ENCODE measurements at regions not wholly inside any gene's neighbourhood (a gene's known extent, or its start where the extent isn't known, plus 50 kb on each side); places are given as distances from the start of the nearest gene placed in this dataset.
"Not testable (repeated sequence)": the region's sequence is repeated elsewhere in the genome, so short reads cannot be mapped to it uniquely, and the experiment has no call there.

DNA sequence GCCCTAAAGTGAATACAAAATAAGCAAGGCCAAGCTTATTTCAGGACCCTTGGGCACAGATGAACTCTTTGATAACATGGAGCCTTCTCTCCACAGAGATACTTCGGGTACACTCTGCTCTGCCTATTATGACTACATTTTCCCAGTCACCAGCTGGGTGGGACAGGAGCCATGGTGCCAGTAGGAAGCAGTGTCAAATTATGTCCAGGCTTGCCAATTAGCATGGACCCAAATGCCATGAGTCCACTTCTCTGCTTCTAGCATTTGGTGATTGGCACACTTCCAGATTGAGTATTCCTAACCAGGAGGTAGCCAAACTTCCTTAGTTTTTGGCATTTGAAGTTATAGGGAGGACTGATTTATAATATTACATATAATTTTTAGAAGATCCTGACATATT lies 513.8 kb upstream of the HTR1E start:
- Histone ChIP-seq H3K9me3 (ENCODE audit: control insufficient read depth, low read length) (no peaks in the 10 kb centered on the region), H3K4me1 (ENCODE audit: control insufficient read depth, insufficient read depth, low read length, poor library complexity, severe bottlenecking) (no peaks in the 10 kb centered on the region), H3K36me3 (ENCODE audit: control insufficient read depth, insufficient read depth, low read length) (no peaks in the 10 kb centered on the region), H3K4me3 (ENCODE audit: extremely low read depth, insufficient read depth, low read length, poor library complexity, severe bottlenecking) (no peak overlapping the region), H3K27ac (ENCODE audit: low read depth, low read length, severe bottlenecking) (no peak overlapping the region)
- 88% methylated on average over 1 of the region's 1 CpG; no CpG with 5 or more reads in 1 of the 2 experiments for WGBS, 2 experiments (ENCODE audit: insufficient coverage in 2 of 2)

DNA sequence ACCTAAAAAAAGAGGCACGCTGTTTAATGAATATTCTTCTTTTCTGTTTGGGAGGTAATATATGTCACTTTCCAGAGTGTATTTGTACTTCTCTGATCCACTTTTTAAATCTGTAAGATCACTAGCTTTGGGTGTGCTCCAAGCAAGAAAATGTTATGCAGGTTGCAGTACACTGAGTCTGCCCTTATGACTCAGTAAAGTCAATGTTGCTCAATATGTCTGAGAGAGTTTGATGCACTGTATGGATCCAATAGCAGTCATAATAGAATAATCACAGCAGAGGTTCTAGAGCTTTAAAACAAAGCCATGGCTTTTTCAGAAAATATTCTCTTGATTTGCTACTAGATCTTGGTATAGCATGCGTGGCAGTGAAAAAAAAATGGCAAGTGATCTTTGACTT lies 525.3 kb upstream of the HTR1E start:
- Histone ChIP-seq H3K4me1 (ENCODE audit: control insufficient read depth, insufficient read depth, low read length, poor library complexity, severe bottlenecking) (no peaks in the 10 kb centered on the region), H3K9me3 (ENCODE audit: control insufficient read depth, low read length) (no peaks in the 10 kb centered on the region), H3K4me3 (ENCODE audit: extremely low read depth, insufficient read depth, low read length, poor library complexity, severe bottlenecking) (no peak overlapping the region), H3K36me3 (ENCODE audit: control insufficient read depth, insufficient read depth, low read length) (no peaks in the 10 kb centered on the region), H3K27ac (ENCODE audit: low read depth, low read length, severe bottlenecking) (no peak overlapping the region)
- 86 to 100% methylated on average over 1 to 2 of the region's 2 CpGs for WGBS, 2 experiments (ENCODE audit: insufficient coverage in 2 of 2)

DNA sequence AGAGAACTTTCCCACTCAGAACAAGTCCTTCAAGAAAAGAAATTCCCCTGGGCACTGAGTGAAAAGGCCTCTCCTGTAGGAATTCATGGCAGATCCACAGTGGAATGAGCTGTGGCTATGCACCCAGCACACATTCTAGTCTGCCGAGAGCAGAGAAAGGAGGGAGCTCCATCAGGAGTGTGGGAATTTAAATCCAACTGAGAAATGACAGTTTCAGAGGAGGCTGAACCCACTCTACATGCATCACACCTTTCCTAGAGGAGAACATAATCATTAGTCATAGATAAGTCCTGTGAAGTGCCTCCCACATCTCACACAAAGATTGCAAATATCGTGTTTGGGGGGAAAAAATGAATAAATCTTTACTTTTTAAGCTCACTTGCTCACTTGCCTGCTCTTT lies 530.2 kb upstream of the HTR1E start:
- no peaks in the 10 kb centered on the region for H3K36me3 ChIP-seq (ENCODE audit: control insufficient read depth, insufficient read depth, low read length)
- no peak overlapping the region for H3K27ac ChIP-seq (ENCODE audit: low read depth, low read length, severe bottlenecking)
- WGBS, 2 experiments (ENCODE audit: insufficient coverage in 2 of 2), result 60 to 100% methylated on average over 1 of the region's 2 CpGs
- H3K9me3 ChIP-seq (ENCODE audit: control insufficient read depth, low read length), result no peaks in the 10 kb centered on the region
- no peaks in the 10 kb centered on the region for H3K4me1 ChIP-seq (ENCODE audit: control insufficient read depth, insufficient read depth, low read length, poor library complexity, severe bottlenecking)
- H3K4me3 ChIP-seq (ENCODE audit: extremely low read depth, insufficient read depth, low read length, poor library complexity, severe bottlenecking), result no peak overlapping the region

DNA sequence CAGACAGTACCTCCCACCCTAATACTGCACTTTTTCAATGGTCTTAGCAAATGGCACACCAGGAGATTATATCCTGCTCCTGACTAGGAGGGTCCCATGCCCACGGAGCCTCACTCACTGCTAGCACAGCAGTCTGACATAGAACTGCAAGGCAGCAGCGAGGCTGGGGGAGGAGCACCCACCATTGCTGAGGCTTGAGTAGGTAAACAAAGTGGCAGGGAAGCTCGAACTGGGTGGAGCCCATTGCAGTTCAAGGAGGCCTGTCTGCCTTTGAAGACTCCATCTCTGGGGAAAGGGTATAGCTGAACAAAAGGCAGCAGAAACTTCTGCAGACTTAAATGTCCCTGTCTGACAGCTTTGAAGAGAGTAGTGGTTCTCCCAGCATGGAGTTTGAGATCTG lies 544.5 kb upstream of the HTR1E start:
- H3K4me3 ChIP-seq (ENCODE audit: extremely low read depth, insufficient read depth, low read length, poor library complexity, severe bottlenecking); H3K27ac ChIP-seq (ENCODE audit: low read depth, low read length, severe bottlenecking); H3K36me3 ChIP-seq (ENCODE audit: control insufficient read depth, insufficient read depth, low read length); H3K9me3 ChIP-seq (ENCODE audit: control insufficient read depth, low read length); H3K4me1 ChIP-seq (ENCODE audit: control insufficient read depth, insufficient read depth, low read length, poor library complexity, severe bottlenecking): not testable (repeated sequence)
- 90% methylated on average over 2 to 3 of the region's 3 CpGs for WGBS, 2 experiments (ENCODE audit: insufficient coverage in 2 of 2)

DNA sequence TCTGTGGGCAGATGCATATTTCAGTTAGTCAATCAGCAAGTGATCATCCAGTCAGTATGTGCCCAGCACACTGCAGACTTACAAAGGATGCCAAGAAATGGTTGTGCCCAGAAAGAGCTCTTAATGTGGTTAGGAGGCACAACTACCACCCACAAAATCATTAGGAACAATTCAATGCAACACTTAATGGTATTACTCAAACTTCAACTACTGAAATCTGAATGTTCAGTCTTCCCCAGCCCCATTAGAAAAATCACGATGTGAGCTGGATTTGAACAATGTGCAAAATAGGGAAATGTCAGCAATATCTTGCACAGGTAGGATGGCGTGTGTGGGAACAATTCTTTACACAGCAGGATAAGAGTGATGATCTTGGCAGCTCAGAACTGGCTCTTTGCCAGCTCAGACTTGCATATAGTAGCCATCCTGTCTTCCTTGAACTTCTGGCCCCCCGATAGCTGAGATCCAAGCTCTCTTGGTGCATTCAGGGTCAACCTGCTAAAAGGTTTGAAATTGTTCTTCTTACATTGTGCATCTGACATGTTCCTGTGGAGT lies 556.7 kb upstream of the HTR1E start:
- no peaks in the 10 kb centered on the region for H3K4me1 ChIP-seq (ENCODE audit: control insufficient read depth, insufficient read depth, low read length, poor library complexity, severe bottlenecking)
- 91 to 100% methylated on average over 2 to 3 of the region's 3 CpGs for WGBS, 2 experiments (ENCODE audit: insufficient coverage in 2 of 2)
- H3K9me3 ChIP-seq (ENCODE audit: control insufficient read depth, low read length), result no peaks in the 10 kb centered on the region
- H3K4me3 ChIP-seq (ENCODE audit: extremely low read depth, insufficient read depth, low read length, poor library complexity, severe bottlenecking), result no peak overlapping the region
- H3K36me3 ChIP-seq (ENCODE audit: control insufficient read depth, insufficient read depth, low read length), result no peaks in the 10 kb centered on the region
- H3K27ac ChIP-seq (ENCODE audit: low read depth, low read length, severe bottlenecking), result no peak overlapping the region

DNA sequence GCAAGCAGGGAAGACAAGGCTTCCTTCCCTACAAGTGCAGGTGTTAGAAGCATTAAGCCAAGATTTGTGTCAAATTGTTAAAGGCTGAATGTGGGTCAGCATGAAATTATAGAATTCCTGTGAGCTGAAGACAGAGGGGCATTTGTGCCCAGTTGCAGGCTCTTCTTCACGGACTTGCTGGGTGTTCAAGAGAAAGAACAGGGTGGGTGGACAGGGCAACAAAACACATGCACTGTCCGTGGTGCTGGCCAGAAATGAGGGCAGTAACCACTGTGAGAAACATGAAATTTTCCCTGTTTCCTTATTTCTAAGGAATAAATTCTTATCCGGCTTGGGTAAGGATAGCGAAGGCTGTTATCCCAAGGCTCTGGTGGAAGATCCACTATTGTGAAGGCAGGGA lies 579.5 kb upstream of the HTR1E start:
- Histone ChIP-seq H3K27ac (ENCODE audit: low read depth, low read length, severe bottlenecking) (no peak overlapping the region), H3K36me3 (ENCODE audit: control insufficient read depth, insufficient read depth, low read length) (no peaks in the 10 kb centered on the region), H3K9me3 (ENCODE audit: control insufficient read depth, low read length) (no peaks in the 10 kb centered on the region), H3K4me3 (ENCODE audit: extremely low read depth, insufficient read depth, low read length, poor library complexity, severe bottlenecking) (no peak overlapping the region), H3K4me1 (ENCODE audit: control insufficient read depth, insufficient read depth, low read length, poor library complexity, severe bottlenecking) (peaks cover 7% of the 10 kb centered on the region)
- 40 to 71% methylated on average over 1 to 2 of the region's 4 CpGs for WGBS, 2 experiments (ENCODE audit: insufficient coverage in 2 of 2)

DNA sequence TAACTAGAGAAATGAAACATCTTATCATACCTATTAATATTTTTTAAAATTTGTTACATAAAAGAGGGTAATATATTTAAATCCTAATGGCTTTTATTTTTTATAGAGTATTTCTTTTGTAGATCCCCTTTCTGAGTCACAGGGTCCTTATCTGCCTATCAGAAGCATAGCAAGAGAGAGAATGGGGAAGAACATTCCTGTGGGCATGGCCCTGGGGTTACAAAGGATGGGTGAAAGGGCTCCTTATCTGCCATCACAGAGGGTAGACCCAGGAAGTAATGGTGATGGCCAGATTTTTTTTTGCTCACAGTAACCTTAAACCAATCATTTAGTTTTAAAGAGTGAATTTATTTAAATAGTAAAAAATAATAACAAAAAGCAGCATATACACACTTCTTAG lies 582.1 kb upstream of the HTR1E start:
- H3K9me3 ChIP-seq (ENCODE audit: control insufficient read depth, low read length), result no peaks in the 10 kb centered on the region
- peaks cover 7% of the 10 kb centered on the region for H3K4me1 ChIP-seq (ENCODE audit: control insufficient read depth, insufficient read depth, low read length, poor library complexity, severe bottlenecking)

DNA sequence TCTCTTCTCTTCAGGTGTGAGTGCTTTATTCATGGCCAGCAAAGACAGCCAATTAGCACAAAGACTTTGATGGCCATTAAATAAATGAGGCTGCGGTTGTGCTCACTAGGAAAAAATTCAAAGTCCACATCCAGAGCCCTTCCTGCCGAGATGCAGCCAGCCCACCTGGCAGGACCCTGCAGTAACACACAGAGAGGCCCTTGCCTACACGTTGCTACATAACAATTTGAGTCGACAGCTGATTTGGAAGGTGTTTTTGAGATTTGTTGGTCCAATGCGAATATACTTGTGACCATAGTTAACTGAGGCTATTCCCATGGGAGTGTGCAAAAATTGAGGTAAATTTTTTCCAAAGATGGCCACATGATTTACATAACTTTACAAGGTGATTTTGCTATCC lies 605.4 kb upstream of the HTR1E start:
- Histone ChIP-seq H3K4me1 (ENCODE audit: control insufficient read depth, insufficient read depth, low read length, poor library complexity, severe bottlenecking) (no peaks in the 10 kb centered on the region), H3K9me3 (ENCODE audit: control insufficient read depth, low read length) (no peaks in the 10 kb centered on the region), H3K4me3 (ENCODE audit: extremely low read depth, insufficient read depth, low read length, poor library complexity, severe bottlenecking) (no peak overlapping the region), H3K36me3 (ENCODE audit: control insufficient read depth, insufficient read depth, low read length) (no peaks in the 10 kb centered on the region), H3K27ac (ENCODE audit: low read depth, low read length, severe bottlenecking) (no peak overlapping the region)
- 65 to 69% methylated on average over 3 to 5 of the region's 5 CpGs for WGBS, 2 experiments (ENCODE audit: insufficient coverage in 2 of 2)

More for the DNA sequence above, 582.1 kb upstream of the HTR1E start:
- H3K27ac ChIP-seq (ENCODE audit: low read depth, low read length, severe bottlenecking), result no peak overlapping the region
- H3K36me3 ChIP-seq (ENCODE audit: control insufficient read depth, insufficient read depth, low read length), result no peaks in the 10 kb centered on the region
- H3K4me3 ChIP-seq (ENCODE audit: extremely low read depth, insufficient read depth, low read length, poor library complexity, severe bottlenecking), result no peak overlapping the region

DNA sequence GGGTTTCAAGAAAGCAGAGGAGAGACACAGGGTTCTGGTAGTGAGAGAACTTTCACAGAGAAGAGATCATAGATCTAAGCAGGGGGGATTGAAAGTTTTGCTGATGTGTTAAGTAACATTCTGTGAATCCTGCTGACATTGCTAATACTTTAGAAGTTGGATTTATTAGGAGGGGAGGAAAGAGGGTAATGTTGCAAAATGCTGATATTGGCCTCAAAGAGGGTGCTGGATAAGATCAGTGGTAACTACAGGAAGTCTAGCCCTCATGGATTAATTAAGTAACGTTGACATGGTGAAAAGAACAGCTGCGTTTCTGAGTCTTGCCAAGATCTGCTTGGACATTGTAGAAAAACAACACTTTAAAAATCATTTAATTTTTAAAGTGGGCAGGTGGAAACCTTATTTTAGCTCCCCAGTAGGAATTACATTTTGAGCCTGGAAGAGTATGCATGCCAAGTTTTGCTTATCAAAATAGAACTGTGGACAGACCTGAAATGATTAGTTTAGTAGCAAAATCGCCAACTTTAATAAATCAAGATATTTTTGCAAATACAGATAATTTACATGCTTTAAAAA lies 606.0 kb upstream of the HTR1E start:
- no peaks in the 10 kb centered on the region for H3K9me3 ChIP-seq (ENCODE audit: control insufficient read depth, low read length)
- no peak overlapping the region for H3K4me3 ChIP-seq (ENCODE audit: extremely low read depth, insufficient read depth, low read length, poor library complexity, severe bottlenecking)
- WGBS, 2 experiments (ENCODE audit: insufficient coverage in 2 of 2), result no CpG with 5 or more reads among the region's 3 CpGs
- no peaks in the 10 kb centered on the region for H3K36me3 ChIP-seq (ENCODE audit: control insufficient read depth, insufficient read depth, low read length)
- no peaks in the 10 kb centered on the region for H3K4me1 ChIP-seq (ENCODE audit: control insufficient read depth, insufficient read depth, low read length, poor library complexity, severe bottlenecking)
- no peak overlapping the region for H3K27ac ChIP-seq (ENCODE audit: low read depth, low read length, severe bottlenecking)

DNA sequence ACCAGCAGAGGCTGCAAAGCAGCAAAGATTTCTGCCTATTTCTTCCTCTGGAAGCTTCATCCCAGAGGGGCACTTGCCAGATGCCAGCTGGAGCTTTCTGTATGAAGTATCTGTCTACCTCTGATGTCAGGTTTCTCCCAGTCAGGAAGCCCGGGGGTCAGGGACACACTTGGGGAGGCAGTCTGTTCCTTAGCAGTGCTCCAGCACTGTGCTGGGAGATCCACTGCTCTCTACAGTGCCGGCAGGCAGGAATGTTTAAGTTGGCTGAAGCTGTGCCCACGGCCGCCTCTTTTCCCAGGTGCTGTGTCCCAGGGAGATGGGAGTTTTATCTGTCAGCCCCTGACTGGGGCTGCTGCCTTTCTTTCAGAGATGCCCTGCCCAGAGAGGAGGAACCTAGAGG lies 631.1 kb upstream of the HTR1E start:
- H3K9me3 ChIP-seq (ENCODE audit: control insufficient read depth, low read length), result no peaks in the 10 kb centered on the region
- no peaks in the 10 kb centered on the region for H3K4me1 ChIP-seq (ENCODE audit: control insufficient read depth, insufficient read depth, low read length, poor library complexity, severe bottlenecking)
- 87 to 92% methylated on average over 4 of the region's 4 CpGs for WGBS, 2 experiments (ENCODE audit: insufficient coverage in 2 of 2)

DNA sequence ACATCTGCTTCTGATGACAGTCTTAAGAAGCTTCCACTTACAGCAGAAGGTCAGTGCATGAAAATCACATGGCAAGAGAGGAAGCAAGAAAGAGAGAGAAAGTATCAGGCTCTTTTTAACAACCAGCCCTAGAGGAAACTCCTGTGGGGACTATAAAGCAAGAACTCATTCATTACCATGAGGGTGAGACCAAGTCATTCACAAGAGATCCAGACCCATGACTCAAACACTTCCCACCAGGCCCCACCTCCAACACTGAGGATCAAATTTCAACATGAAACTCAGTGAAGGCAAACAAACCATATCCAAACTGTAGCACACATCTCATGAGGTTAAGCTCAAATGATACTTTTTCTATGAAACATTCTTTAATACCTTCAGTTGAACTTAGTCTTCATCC lies 643.2 kb upstream of the SYNCRIP start:
- H3K36me3 ChIP-seq (ENCODE audit: control insufficient read depth, insufficient read depth, low read length), result no peaks in the 10 kb centered on the region
- no peak overlapping the region for H3K27ac ChIP-seq (ENCODE audit: low read depth, low read length, severe bottlenecking)
- H3K4me1 ChIP-seq (ENCODE audit: control insufficient read depth, insufficient read depth, low read length, poor library complexity, severe bottlenecking), result no peaks in the 10 kb centered on the region
- H3K9me3 ChIP-seq (ENCODE audit: control insufficient read depth, low read length), result peaks cover 9% of the 10 kb centered on the region
- no peak overlapping the region for H3K4me3 ChIP-seq (ENCODE audit: extremely low read depth, insufficient read depth, low read length, poor library complexity, severe bottlenecking)

More for the DNA sequence above, 631.1 kb upstream of the HTR1E start:
- Histone ChIP-seq H3K4me3 (ENCODE audit: extremely low read depth, insufficient read depth, low read length, poor library complexity, severe bottlenecking) (no peak overlapping the region), H3K36me3 (ENCODE audit: control insufficient read depth, insufficient read depth, low read length) (no peaks in the 10 kb centered on the region), H3K27ac (ENCODE audit: low read depth, low read length, severe bottlenecking) (no peak overlapping the region)
